Retinal pigment epithelial cell (primary cell): ENCODE measurements at regions not wholly inside any gene's neighbourhood (a gene's known extent, or its start where the extent isn't known, plus 50 kb on each side); places are given as distances from the start of the nearest gene placed in this dataset.

Experiments
- DNase-seq: peaks from one replicate; pipeline ENCODE4 v3.0.0-alpha.2; 2010; ENCODE audit warnings: low read depth
- H3K4me3 ChIP-seq: 2 replicates; pipeline ENCODE4 v1.5.1; 2011; ENCODE audit warnings: mild to moderate bottlenecking, low read length, control low read depth, moderate library complexity
- TF ChIP-seq, protein P1 (sequence below): conservative IDR thresholded peaks from 2 replicates; pipeline ENCODE4 v1.5.1; 2011; ENCODE audit warnings: low read depth, low read length, control low read depth, inconsistent platforms

DNA sequence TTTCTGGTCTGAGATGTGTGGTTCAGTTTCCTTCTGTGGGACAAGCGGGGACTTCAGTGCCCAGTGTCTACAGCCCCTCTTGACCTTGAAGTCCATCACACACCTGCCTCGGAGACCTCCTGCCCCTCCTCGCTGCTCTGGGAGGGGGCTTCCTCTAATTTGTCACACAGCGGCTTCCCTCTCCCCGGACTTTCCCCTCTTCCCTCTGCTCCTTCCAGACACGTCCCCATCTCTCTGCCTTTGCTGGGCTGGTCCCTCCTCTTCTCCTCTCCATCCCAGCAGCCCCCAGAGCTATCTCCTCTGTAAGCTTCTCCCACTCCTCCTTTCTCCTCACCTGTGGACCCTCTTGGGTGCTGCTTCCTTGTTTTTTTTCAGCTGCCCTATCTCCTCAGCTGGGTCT, 122.2 kb upstream of the SORCS3 start:
- no peak overlapping the region for H3K4me3 ChIP-seq
- DNase-seq: no peak
- TF ChIP-seq, protein P1, sequence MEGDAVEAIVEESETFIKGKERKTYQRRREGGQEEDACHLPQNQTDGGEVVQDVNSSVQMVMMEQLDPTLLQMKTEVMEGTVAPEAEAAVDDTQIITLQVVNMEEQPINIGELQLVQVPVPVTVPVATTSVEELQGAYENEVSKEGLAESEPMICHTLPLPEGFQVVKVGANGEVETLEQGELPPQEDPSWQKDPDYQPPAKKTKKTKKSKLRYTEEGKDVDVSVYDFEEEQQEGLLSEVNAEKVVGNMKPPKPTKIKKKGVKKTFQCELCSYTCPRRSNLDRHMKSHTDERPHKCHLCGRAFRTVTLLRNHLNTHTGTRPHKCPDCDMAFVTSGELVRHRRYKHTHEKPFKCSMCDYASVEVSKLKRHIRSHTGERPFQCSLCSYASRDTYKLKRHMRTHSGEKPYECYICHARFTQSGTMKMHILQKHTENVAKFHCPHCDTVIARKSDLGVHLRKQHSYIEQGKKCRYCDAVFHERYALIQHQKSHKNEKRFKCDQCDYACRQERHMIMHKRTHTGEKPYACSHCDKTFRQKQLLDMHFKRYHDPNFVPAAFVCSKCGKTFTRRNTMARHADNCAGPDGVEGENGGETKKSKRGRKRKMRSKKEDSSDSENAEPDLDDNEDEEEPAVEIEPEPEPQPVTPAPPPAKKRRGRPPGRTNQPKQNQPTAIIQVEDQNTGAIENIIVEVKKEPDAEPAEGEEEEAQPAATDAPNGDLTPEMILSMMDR: no peak

DNA sequence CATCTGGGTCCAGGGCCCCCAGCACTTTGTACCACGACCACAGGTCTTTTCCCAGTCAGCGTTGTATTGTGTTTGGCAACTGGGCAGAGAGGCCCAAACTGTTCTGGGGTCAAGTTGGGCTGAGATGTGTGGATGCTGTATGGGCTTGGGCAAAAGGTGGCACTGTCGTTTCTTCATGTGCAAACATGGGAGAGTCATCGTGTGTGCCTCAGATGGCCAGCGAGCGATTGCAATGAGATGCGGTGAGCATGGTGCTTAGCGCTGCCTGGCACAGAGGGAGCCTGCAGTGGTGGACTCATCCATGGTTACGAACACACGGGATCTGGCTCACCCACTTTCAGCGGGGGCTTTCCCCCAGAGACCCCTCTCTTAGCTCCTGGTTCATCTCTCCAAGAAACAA, 120.4 kb upstream of the SORCS3 start:
- no peak overlapping the region for H3K4me3 ChIP-seq
- DNase-seq: no peak
- TF ChIP-seq, protein P1: no peak

DNA sequence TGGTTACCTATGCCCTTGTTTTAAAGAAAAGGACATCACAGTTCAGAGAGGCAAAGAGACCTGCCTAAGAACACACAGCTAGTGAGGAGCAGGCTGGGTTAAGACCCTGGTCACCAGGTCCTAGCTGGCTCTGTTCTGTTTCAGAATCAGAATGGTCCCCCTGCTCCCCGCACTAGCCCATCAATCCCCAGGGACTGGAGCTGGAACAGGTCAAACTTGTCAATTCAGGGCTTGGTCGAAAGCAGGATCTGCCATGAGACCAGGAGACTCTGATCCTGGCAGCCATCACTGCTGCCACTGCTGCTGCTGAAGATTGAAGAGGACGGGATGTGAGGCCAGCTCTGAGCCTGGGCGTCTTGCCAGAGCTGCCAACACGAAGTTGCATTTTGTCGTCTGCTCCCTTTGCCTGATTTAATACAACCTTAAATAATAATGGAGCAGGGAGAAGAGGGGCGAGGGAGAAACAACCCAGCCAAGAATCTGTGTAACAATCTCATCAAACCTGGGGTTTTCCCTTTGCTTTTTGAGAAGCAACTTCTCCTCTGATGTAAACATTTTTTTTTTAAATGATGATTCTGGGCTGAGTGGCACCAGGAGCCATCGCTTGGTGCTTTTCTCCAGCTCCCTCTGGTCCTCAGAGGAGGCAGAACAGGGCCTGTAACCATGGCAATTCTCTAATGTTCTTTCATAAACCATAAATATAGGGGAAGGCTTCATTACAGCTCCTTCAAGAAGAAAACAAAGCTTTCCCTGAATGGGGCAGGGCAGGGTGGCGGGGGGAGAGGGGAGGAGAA, 119.0 kb upstream of the SORCS3 start:
- TF ChIP-seq, protein P1: no peak
- no peak overlapping the region for H3K4me3 ChIP-seq
- no peak for DNase-seq

- TF ChIP-seq, protein P1: no peak
- DNase-seq: no peak
These were observed 114.9 kb upstream of the SORCS3 start for GRCh38 chr10:104526188-104526587.

GRCh38 chr10:104527013-104527412, 114.1 kb upstream of the SORCS3 start:
- no peak overlapping the region for H3K4me3 ChIP-seq
- DNase-seq: no peak
- TF ChIP-seq, protein P1: no peak

More at GRCh38 chr10:104526188-104526587, 114.9 kb upstream of the SORCS3 start:
- H3K4me3 ChIP-seq: no peak overlapping the region

DNA sequence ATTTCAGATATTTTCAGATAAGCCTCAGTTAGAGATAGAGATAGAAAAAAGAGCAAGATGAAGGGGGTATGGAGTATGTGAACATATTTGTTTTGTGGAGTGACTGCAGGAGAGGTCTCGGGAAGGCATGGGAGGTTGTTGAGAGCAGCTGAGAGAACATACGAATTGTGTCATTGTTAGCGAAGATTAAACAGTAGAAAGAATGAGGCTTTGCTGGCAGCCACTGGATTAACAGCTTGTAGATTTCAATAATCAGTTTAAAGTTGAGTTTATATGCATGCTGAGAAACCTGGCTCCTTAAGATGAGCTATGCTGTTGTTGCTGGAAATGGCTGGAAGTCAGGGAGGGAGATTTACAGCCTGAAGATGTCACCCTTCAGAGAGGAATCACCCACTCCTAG, 100.9 kb upstream of the SORCS3 start:
- TF ChIP-seq, protein P1: no peak
- no peak for DNase-seq
- H3K4me3 ChIP-seq: no peak overlapping the region

- TF ChIP-seq, protein P1: no peak
- no peak for DNase-seq
These were observed 99.3 kb upstream of the SORCS3 start for GRCh38 chr10:104541820-104542219.

More at GRCh38 chr10:104541820-104542219, 99.3 kb upstream of the SORCS3 start:
- H3K4me3 ChIP-seq: no peak overlapping the region
